ENCODE measurements at regions not wholly inside any gene's neighbourhood (a gene's known extent, or its start where the extent isn't known, plus 50 kb on each side); places are given as distances from the start of the nearest gene placed in this dataset.

DNA sequence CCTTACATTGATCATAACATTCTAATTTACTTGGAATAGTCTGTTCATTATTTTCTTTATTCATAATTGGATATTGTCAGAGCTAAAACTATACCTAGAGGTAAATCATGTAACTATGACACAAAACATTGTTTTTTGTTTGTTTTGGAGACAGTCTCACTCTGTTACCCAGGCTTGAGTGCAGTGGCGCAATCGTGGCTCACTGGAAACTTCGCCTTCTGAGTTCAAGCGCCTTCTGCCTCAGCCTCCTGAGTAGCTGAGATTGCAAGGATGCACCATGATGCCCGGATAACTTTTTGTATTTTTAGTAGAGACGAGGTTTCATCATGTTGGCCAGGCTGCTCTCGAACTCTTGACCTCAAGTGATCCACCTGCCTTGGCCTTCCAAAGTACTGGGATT is 265.2 kb downstream of the FBXO8 start:
- WGBS, 2 donors (ENCODE audit: low coverage in 1 of 2): 67 to 82% methylated on average over 6 to 7 of the region's 7 CpGs
- intact Hi-C loops (cut with DNase I; ENCODE audit: low total_unique reads): no loop called here
- in situ Hi-C loops (cut with MboI; ENCODE audit: low pct_ligation_motif_present in 1 of 4, low pct_unique_long_range_greater_than_20kb in 1 of 4, low sequenced_read_pairs in 3 of 4): no loop called here

DNA sequence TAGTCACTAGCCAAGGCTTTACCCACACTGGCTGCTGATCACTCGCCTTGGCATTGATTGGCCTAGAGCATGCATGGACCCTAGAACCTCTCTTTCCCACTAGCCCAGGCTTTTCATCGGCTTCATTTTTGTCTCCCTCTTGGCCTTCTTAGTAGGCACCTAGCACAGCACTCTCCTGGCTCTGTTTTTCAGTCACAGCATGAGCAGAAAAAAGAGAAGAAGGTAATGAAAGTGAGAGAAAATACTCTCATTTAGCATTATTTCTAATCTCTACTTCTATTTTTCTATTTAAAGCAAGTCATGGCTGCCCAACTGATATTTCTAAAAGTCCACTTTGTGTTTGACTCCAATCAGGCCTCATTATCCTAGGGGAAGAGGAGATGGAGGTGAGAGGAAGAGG is 267.2 kb downstream of the FBXO8 start:
- no peaks in the 10 kb centered on the region for H3K4me1 ChIP-seq
- intact Hi-C loops (cut with DNase I; ENCODE audit: low total_unique reads): no loop called here
- H3K4me3 ChIP-seq: no peak overlapping the region
- no peaks in the 10 kb centered on the region for H3K36me3 ChIP-seq
- no peaks in the 10 kb centered on the region for H3K9me3 ChIP-seq
- WGBS, 2 donors (ENCODE audit: low coverage in 1 of 2): 43 to 58% methylated on average over 2 of the region's 2 CpGs
- no peak for DNase-seq
- no peak for TF ChIP-seq EP300 (IDR thresholded peaks at IDR 0.05; ENCODE audit: low read depth)
- TF ChIP-seq, protein P1, sequence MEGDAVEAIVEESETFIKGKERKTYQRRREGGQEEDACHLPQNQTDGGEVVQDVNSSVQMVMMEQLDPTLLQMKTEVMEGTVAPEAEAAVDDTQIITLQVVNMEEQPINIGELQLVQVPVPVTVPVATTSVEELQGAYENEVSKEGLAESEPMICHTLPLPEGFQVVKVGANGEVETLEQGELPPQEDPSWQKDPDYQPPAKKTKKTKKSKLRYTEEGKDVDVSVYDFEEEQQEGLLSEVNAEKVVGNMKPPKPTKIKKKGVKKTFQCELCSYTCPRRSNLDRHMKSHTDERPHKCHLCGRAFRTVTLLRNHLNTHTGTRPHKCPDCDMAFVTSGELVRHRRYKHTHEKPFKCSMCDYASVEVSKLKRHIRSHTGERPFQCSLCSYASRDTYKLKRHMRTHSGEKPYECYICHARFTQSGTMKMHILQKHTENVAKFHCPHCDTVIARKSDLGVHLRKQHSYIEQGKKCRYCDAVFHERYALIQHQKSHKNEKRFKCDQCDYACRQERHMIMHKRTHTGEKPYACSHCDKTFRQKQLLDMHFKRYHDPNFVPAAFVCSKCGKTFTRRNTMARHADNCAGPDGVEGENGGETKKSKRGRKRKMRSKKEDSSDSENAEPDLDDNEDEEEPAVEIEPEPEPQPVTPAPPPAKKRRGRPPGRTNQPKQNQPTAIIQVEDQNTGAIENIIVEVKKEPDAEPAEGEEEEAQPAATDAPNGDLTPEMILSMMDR (IDR thresholded peaks at IDR 0.05): no peak
- TF ChIP-seq POLR2AphosphoS5 (IDR thresholded peaks at IDR 0.05): no peak
- TF ChIP-seq POLR2A (IDR thresholded peaks at IDR 0.05): no peak
- in situ Hi-C loops (cut with MboI; ENCODE audit: low pct_ligation_motif_present in 1 of 4, low pct_unique_long_range_greater_than_20kb in 1 of 4, low sequenced_read_pairs in 3 of 4): no loop called here
- H3K27me3 ChIP-seq: no peaks in the 10 kb centered on the region
- H3K27ac ChIP-seq: no peak overlapping the region

More for the DNA sequence above, 265.2 kb downstream of the FBXO8 start:
- Histone ChIP-seq H3K27me3 (no peaks in the 10 kb centered on the region), H3K9me3 (no peaks in the 10 kb centered on the region), H3K4me3 (no peak overlapping the region), H3K36me3 (no peaks in the 10 kb centered on the region), H3K4me1 (no peaks in the 10 kb centered on the region), H3K27ac (no peak overlapping the region)
- DNase-seq: no peak
- no peak for TF ChIP-seq POLR2AphosphoS5 (IDR thresholded peaks at IDR 0.05)
- TF ChIP-seq, protein P1 (IDR thresholded peaks at IDR 0.05): no peak
- no peak for TF ChIP-seq EP300 (IDR thresholded peaks at IDR 0.05; ENCODE audit: low read depth)
- TF ChIP-seq POLR2A (IDR thresholded peaks at IDR 0.05): no peak

DNA sequence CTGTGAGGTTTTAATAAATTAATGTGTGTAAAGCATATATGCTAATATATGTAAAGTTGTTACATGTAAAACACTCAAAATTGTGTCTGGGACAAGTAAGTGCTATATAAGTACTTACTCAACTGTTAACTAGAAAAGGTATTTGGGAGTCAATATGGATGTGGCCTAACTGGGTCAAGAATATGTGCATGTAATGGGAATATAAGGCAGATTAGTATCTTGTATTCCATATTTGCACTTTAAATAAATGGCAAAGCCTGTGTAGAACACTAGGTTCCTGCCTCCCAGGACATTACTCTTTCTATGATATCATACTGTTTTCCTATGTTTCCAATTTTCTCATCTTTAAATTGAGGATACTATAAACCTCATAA is 270.6 kb downstream of the FBXO8 start:
- H3K9me3 ChIP-seq: no peaks in the 10 kb centered on the region
- TF ChIP-seq POLR2AphosphoS5 (IDR thresholded peaks at IDR 0.05) (no peak), EP300 (IDR thresholded peaks at IDR 0.05; ENCODE audit: low read depth) (no peak), POLR2A (IDR thresholded peaks at IDR 0.05) (no peak)
- TF ChIP-seq, protein P1 (IDR thresholded peaks at IDR 0.05): no peak
- no peak for DNase-seq
- no peaks in the 10 kb centered on the region for H3K27me3 ChIP-seq
- in situ Hi-C loops (cut with MboI; ENCODE audit: low pct_ligation_motif_present in 1 of 4, low pct_unique_long_range_greater_than_20kb in 1 of 4, low sequenced_read_pairs in 3 of 4): no loop called here
- no peaks in the 10 kb centered on the region for H3K4me1 ChIP-seq
- intact Hi-C loops (cut with DNase I; ENCODE audit: low total_unique reads): no loop called here
- no peaks in the 10 kb centered on the region for H3K36me3 ChIP-seq
- no peak overlapping the region for H3K27ac ChIP-seq
- H3K4me3 ChIP-seq: no peak overlapping the region

DNA sequence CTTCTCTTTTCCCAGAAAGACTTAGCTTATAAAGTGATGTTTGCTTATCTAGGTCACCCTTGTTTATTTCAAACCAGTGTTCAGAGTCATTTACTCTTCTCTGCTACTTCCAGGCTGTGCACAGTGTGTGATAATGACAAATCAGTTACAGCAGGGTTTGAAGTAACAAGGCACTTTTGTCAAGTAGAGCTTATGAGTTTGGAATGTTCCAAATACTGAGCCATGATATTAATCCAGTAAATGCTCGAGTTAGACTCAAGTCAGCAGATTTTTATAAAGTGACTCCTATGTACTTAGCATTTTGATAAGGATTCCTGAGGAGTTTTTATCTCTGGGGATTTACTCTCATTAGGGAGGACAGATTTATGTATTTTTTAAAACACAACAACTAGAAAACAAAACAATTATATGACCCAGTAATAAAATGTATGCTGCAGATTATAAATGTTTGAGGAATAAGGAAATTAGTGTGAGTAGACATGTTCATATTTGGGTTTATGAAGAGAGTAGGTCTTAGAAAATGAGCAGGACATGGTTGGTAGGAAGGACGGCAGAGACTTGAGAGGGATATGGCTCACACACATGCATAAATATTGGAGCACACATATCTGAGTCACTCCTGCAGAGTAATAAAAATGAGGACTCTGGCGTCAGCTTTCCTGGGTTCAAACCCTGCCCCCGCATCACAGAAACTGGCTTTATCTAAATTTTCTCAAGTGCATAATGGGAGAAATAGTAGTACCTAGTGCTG is 271.2 kb downstream of the FBXO8 start:
- intact Hi-C loops (cut with DNase I; ENCODE audit: low total_unique reads): no loop called here
- Histone ChIP-seq H3K27me3 (no peaks in the 10 kb centered on the region), H3K36me3 (no peaks in the 10 kb centered on the region), H3K4me3 (no peak overlapping the region), H3K9me3 (no peaks in the 10 kb centered on the region), H3K27ac (no peak overlapping the region), H3K4me1 (no peaks in the 10 kb centered on the region)
- no peak for DNase-seq
- in situ Hi-C loops (cut with MboI; ENCODE audit: low pct_ligation_motif_present in 1 of 4, low pct_unique_long_range_greater_than_20kb in 1 of 4, low sequenced_read_pairs in 3 of 4): no loop called here
- WGBS, 2 donors (ENCODE audit: low coverage in 1 of 2): 61 to 63% methylated on average over 3 to 4 of the region's 4 CpGs
- TF ChIP-seq, protein P1 (IDR thresholded peaks at IDR 0.05): no peak
- TF ChIP-seq POLR2AphosphoS5 (IDR thresholded peaks at IDR 0.05) (no peak), POLR2A (IDR thresholded peaks at IDR 0.05) (no peak), EP300 (IDR thresholded peaks at IDR 0.05; ENCODE audit: low read depth) (no peak)

All from transverse colon (tissue), 4 donors.